ENCODE measurements at regions not wholly inside any gene's neighbourhood (a gene's known extent, or its start where the extent isn't known, plus 50 kb on each side); places are given as distances from the start of the nearest gene placed in this dataset.

GRCh38 chr2:114238910-114239559, 203.4 kb upstream of the DPP10 start:
- H3K9me2 ChIP-seq (ENCODE audit: insufficient read depth, low read length), result no peaks in the 10 kb centered on the region
- no peaks in the 10 kb centered on the region for H3K79me2 ChIP-seq (ENCODE audit: insufficient read depth, low read depth, low read length)
- H2AFZ ChIP-seq (ENCODE audit: low read length), result no peak overlapping the region
- intact Hi-C loops (cut with micrococcal nuclease; ENCODE audit: unreplicated experiment), result no loop called here
- CTCF ChIA-PET (ENCODE audit: unreplicated experiment), result no interaction called here
- no peaks in the 10 kb centered on the region for H3K9me3 ChIP-seq (ENCODE audit: low read length)
- no TSS peak for BruUV-seq (replicated peaks)
- H4K20me1 ChIP-seq (ENCODE audit: insufficient read depth, low read length), result no peaks in the 10 kb centered on the region
- no peak for TF ChIP-seq EZH2phosphoT487 (IDR thresholded peaks at IDR 0.05; ENCODE audit: borderline replicate concordance, low read depth, low read length)
- no peak for TF ChIP-seq CTCF (conservative IDR thresholded peaks at IDR 0.05; ENCODE audit: low read length)
- H3K4me1 ChIP-seq (ENCODE audit: insufficient read depth, low read length, poor library complexity, severe bottlenecking), result no peaks in the 10 kb centered on the region
- H3K4me3 ChIP-seq (ENCODE audit: low read depth, low read length, poor library complexity, severe bottlenecking), result no peak overlapping the region
- no peak overlapping the region for H3K4me2 ChIP-seq (ENCODE audit: low read length)
- no peak overlapping the region for H3K27ac ChIP-seq (ENCODE audit: low read depth, low read length, poor library complexity, severe bottlenecking)
- POLR2A ChIA-PET, result no interaction called here
- no peaks in the 10 kb centered on the region for H3K36me3 ChIP-seq (ENCODE audit: insufficient read depth, low read length)
- DNase-seq (ENCODE audit: low spot score), result no peak

GRCh38 chr2:114248648-114249047, 193.8 kb upstream of the DPP10 start:
- no peak overlapping the region for H3K4me2 ChIP-seq (ENCODE audit: low read length)
- CTCF ChIA-PET (ENCODE audit: unreplicated experiment), result no interaction called here
- no peaks in the 10 kb centered on the region for H4K20me1 ChIP-seq (ENCODE audit: insufficient read depth, low read length)
- no peaks in the 10 kb centered on the region for H3K9me3 ChIP-seq (ENCODE audit: low read length)
- H3K4me3 ChIP-seq (ENCODE audit: low read depth, low read length, poor library complexity, severe bottlenecking), result no peak overlapping the region
- H3K79me2 ChIP-seq (ENCODE audit: insufficient read depth, low read depth, low read length), result no peaks in the 10 kb centered on the region
- H3K27ac ChIP-seq (ENCODE audit: low read depth, low read length, poor library complexity, severe bottlenecking), result no peak overlapping the region
- no TSS peak for BruUV-seq (replicated peaks)
- DNase-seq (ENCODE audit: low spot score), result no peak
- H3K4me1 ChIP-seq (ENCODE audit: insufficient read depth, low read length, poor library complexity, severe bottlenecking), result no peaks in the 10 kb centered on the region
- TF ChIP-seq CTCF (conservative IDR thresholded peaks at IDR 0.05; ENCODE audit: low read length), result no peak
- no peak for TF ChIP-seq EZH2phosphoT487 (IDR thresholded peaks at IDR 0.05; ENCODE audit: borderline replicate concordance, low read depth, low read length)
- H3K36me3 ChIP-seq (ENCODE audit: insufficient read depth, low read length), result no peaks in the 10 kb centered on the region
- POLR2A ChIA-PET, result no interaction called here
- H3K9me2 ChIP-seq (ENCODE audit: insufficient read depth, low read length), result no peaks in the 10 kb centered on the region
- intact Hi-C loops (cut with micrococcal nuclease; ENCODE audit: unreplicated experiment), result no loop called here
- no peak overlapping the region for H2AFZ ChIP-seq (ENCODE audit: low read length)

- no peaks in the 10 kb centered on the region for H3K9me3 ChIP-seq (ENCODE audit: low read length)
- no peak overlapping the region for H3K4me2 ChIP-seq (ENCODE audit: low read length)
- H3K4me3 ChIP-seq (ENCODE audit: low read depth, low read length, poor library complexity, severe bottlenecking), result no peak overlapping the region
- POLR2A ChIA-PET, result no interaction called here
- no peaks in the 10 kb centered on the region for H3K4me1 ChIP-seq (ENCODE audit: insufficient read depth, low read length, poor library complexity, severe bottlenecking)
- CTCF ChIA-PET (ENCODE audit: unreplicated experiment), result no interaction called here
- intact Hi-C loops (cut with micrococcal nuclease; ENCODE audit: unreplicated experiment), result no loop called here
- no peaks in the 10 kb centered on the region for H3K9me2 ChIP-seq (ENCODE audit: insufficient read depth, low read length)
- no peaks in the 10 kb centered on the region for H3K79me2 ChIP-seq (ENCODE audit: insufficient read depth, low read depth, low read length)
- no peak overlapping the region for H2AFZ ChIP-seq (ENCODE audit: low read length)
- no peak overlapping the region for H3K27ac ChIP-seq (ENCODE audit: low read depth, low read length, poor library complexity, severe bottlenecking)
- no peaks in the 10 kb centered on the region for H4K20me1 ChIP-seq (ENCODE audit: insufficient read depth, low read length)
- no peak for DNase-seq (ENCODE audit: low spot score)
- TF ChIP-seq CTCF (conservative IDR thresholded peaks at IDR 0.05; ENCODE audit: low read length), result no peak
- no peak for TF ChIP-seq EZH2phosphoT487 (IDR thresholded peaks at IDR 0.05; ENCODE audit: borderline replicate concordance, low read depth, low read length)
- H3K36me3 ChIP-seq (ENCODE audit: insufficient read depth, low read length), result no peaks in the 10 kb centered on the region
- no TSS peak for BruUV-seq (replicated peaks)
These were observed 189.7 kb upstream of the DPP10 start for GRCh38 chr2:114252713-114253112.

Data from OCI-LY7 (cell line).